ENCODE measurements at regions not wholly inside any gene's neighbourhood (a gene's known extent, or its start where the extent isn't known, plus 50 kb on each side); places are given as distances from the start of the nearest gene placed in this dataset.
"Not testable (repeated sequence)": the region's sequence is repeated elsewhere in the genome, so short reads cannot be mapped to it uniquely, and the experiment has no call there.

GRCh38 chr10:64626924-64627323 lies 1105.7 kb downstream of the REEP3 start:
- DNase-seq, result no peak

DNA sequence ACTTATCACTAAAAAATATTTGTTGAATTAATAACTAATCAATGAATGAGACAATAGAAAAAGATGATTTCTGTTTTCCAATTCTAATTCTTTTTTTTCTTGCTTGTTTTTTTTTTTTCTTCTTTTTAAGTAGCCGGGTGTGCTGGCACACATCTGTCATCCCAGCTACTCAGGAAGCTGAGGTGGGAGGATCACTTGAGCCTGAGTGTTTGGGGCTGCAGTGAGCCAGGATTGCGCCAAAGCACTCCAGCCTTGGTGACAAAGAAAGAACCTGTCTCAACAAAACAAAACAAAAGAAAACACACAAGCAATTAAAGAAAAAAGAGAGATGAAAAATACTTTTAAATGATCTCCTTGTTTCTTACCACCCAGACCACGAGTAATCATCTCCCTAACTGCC lies 1109.3 kb downstream of the REEP3 start:
- DNase-seq, result no peak

- DNase-seq, result no peak
Observed at GRCh38 chr10:64635906-64636305, 1114.7 kb downstream of the REEP3 start.

DNA sequence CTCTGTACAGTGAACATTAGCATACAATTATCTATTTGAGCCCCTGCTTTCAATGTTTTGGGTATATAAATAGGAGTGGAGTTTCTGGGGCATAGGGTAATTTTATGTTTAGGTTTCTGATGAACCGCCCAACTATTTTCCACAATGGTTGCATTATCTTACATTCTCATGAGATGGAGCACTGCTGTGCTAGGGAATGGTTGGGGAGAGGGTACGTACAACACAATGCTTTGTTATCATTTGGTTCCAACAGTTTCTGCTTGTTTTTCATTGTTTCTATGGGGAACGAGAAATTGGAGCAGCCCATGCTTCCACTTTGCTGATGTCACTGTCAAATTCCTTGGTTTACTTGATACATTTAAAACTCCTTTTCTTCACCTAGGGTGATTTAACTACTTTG lies 1115.3 kb downstream of the REEP3 start:
- no peak for DNase-seq

- no peak for DNase-seq
Observed at GRCh38 chr10:64637939-64638338, 1116.7 kb downstream of the REEP3 start.

GRCh38 chr10:64648915-64649314 lies 1127.7 kb downstream of the REEP3 start:
- DNase-seq, result no peak

DNA sequence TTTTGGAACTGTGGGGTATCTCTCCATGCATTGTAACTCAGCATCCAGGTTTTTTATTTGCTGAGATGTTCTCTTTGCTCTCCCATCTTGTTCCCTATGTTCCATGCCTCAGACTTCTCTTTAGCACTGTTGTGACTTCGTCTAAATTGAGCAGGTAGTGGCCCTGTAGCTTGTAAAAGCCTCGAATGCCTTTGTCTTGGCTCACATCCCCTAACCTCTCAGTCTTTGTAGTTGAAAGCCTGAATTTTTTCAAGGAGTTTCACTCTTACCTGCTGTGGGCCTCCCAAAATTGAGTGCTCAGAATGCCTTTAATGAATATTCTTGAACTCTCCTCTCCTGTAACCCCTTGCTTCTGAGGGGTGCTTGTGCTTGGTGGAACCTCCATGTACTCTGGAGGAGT lies 1137.3 kb downstream of the REEP3 start:
- DNase-seq, result no peak

GRCh38 chr10:64659311-64659710 lies 1138.1 kb downstream of the REEP3 start:
- no peak for DNase-seq

DNA sequence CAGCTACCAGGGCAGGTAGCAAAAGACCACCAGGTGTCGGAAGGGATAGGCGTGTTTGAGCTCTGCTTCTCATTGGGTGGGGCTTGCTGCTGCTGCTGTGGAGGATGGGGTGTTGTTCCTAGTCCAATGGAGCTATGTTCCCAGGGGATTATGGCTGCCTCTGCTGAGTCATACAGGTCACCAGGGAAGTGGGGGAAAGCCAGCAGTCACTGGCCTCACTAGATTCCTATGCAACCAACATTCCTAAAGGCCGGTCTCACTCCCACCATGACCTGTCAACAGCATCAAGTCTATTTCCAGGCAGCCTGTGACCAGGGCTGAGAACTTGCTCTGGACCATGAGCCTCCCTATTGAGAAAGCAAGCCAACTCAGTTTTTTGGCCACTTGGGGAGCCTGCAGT lies 1160.8 kb downstream of the REEP3 start:
- DNase-seq, result no peak

DNA sequence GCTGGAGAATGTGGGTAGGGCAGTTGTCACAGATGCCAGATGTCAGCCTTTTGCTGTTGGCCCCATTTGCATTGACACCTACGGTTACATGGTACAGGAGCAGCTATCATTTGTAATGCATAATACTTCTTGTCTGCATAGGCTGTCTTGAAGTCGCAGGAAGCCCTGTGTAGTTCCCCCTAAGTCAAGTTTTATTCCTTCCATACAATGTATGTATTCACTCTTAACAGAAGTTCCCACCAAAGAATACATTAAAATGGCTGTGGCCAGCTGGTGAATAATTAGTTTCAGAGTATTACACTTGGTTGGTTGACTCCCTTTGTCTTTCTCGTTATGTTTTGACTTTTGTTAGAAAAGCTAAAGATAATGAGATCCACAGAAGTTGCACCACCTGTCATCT lies 1169.0 kb downstream of the REEP3 start:
- DNase-seq, result no peak

DNA sequence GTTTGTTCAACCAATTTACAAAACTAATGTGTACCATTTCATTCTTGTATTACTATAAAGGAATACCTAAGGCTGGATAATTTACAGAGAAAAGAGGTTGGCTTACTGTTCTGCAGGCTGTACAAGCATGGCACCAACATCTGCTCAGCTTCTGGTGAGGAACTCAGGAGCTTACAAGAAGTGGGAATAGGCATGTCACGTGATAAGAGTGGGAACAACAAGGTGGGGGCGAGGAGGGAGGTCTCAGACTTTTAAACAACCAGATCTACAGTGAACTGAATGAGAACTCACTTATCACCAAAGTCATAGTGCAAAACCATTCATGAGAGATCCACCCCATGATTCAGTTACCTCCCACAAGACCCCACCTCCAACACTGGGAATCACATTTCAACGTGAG lies 1178.0 kb downstream of the REEP3 start:
- no peak for DNase-seq

GRCh38 chr10:64702086-64702485 lies 1180.9 kb downstream of the REEP3 start:
- not testable (repeated sequence) for DNase-seq

DNA sequence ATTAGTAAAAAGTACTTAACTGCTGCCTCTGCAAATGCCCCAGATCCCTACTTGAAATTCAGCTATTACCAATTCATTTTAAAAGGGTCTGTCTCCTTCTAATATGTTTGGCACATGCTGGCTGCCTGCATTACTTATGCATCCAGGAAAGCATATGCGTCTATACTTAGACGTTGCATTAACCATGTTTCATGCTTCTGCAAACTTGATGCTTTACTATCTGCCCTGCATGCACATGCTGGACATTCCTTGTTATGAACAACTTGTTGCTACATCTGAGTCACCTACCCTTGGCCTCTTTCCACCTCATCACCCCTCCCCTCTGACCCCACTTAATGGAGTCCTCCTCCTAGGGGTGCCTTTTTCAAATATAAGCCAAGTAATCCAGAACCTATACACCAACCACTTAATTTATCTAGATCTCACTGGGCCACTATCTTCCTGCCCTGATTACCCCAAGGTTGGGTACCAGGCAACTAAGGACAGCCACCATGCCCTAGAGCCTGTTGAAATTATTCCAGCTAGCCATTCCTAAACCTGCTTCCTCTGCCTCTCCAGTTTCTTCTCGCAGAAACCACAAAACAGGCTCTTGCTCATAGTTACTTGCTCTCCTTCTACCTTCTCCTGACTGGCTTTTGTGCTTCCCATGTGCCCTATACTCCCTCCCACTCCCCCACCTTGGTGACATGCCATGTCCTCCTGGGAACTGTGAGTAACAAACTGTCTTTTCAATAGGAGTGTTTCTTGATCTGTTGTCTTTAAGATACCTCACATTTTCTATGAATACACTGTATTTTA lies 1187.9 kb downstream of the REEP3 start:
- DNase-seq, result no peak

- DNase-seq, result no peak
Observed at GRCh38 chr10:64726466-64726865, 1205.3 kb downstream of the REEP3 start.

GRCh38 chr10:64731016-64731415 lies 1209.8 kb downstream of the REEP3 start:
- no peak for DNase-seq

DNA sequence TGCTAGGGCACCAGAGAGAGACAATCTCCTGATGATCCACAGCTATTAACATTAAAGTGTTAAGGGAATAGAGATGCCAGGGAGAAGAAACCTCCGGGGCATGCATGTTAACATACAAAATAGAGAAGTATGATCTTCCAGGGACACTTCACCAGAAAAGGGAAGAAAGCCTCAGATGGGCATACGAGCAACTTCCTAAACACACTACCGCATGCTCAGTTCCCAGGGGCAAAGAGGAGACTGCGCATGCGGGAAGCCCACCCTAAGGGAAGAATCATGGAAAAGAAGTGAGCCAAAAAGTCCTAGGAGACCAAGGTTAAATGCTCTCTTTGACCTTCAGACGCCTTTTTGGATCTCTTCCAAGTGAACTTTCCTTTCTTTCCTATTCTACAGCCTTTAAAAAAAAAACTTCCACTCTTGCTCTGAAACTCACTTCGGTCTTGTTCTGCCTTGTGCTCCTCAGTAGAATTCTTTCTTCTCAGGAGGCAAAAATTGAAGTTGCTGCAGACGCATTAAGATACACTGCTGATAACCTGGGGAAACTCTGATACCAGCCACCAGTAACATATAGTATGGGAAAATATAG lies 1211.3 kb downstream of the REEP3 start:
- no peak for DNase-seq

DNA sequence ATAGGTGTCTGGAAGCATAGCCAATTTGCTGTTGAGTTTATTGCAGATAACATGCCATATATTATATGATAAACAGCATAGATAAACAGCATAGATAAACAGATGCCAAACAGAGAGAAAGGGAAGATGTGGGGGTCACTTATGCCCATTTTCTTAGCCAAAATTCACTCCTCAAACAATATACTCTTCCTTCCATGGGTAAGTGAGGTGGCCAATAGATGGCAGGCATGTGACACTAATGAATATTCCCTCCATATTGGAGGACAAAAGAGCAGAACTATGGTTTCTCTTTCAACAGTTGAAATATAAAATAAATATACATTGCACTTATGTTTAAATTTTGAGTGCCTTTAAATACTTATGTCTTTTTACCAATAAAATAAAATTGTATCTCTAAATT lies 1212.8 kb downstream of the REEP3 start:
- DNase-seq, result no peak

GRCh38 chr10:64738462-64738861 lies 1217.3 kb downstream of the REEP3 start:
- no peak for DNase-seq

- DNase-seq, result no peak
Observed at GRCh38 chr10:64745565-64745964, 1224.4 kb downstream of the REEP3 start.

DNA sequence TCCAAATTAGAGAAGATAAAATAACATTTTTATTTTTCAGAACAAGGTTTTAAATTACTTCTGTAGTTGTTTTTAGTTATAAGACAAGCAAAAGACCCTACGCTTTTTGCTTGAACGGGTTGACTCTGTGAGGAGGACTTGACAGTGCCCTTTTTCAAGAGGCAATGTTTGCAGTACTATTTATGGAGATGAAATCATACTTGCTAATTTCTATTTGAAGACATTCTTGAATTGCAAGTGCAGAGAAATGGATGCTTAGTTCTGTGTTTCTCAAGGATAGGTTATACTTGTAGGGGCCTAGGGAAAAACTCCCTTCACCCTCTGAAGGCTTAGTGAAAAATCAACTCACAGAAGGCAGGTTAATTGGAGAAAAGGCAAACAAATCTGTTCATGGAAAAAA lies 1229.5 kb downstream of the REEP3 start:
- no peak for DNase-seq

- no peak for DNase-seq
Observed at GRCh38 chr10:64753516-64753915, 1232.3 kb downstream of the REEP3 start.

- no peak for DNase-seq
Observed at GRCh38 chr10:64760371-64760770, 1239.2 kb downstream of the REEP3 start.

GRCh38 chr10:64762861-64763260 lies 1241.7 kb downstream of the REEP3 start:
- DNase-seq, result no peak

- no peak for DNase-seq
Observed at GRCh38 chr10:64765498-64765897, 1244.3 kb downstream of the REEP3 start.

Data from CD4-positive, alpha-beta T cell treated with Interleukin-6 for 4 hours (primary cell).